Fibroblast of lung (primary cell): ENCODE measurements at regions not wholly inside any gene's neighbourhood (a gene's known extent, or its start where the extent isn't known, plus 50 kb on each side); places are given as distances from the start of the nearest gene placed in this dataset.

ENCODE experiments used
- DNase-seq, 2 donors: peaks; one replicate each; pipeline versions ENCODE4 v3.0.0 to v3.0.0-alpha.2; 2010; ENCODE audit warnings: low read depth in 2 of 2
- H2AFZ ChIP-seq: 2 replicates; pipeline ENCODE4 v1.5.1; 2012; ENCODE audit warnings: low read length, control low read depth, inconsistent platforms
- H3K27ac ChIP-seq: 2 replicates; pipeline ENCODE4 v1.5.1; 2011; ENCODE audit warnings: low read length, control low read depth; ENCODE audit not compliant: insufficient read depth
- H3K27me3 ChIP-seq: 2 replicates; pipeline ENCODE4 v1.5.1; 2011; ENCODE audit warnings: mild to moderate bottlenecking, low read length; ENCODE audit not compliant: control insufficient read depth, insufficient read depth
- H3K36me3 ChIP-seq: 2 replicates; pipeline ENCODE4 v1.5.1; 2011; ENCODE audit warnings: low read length; ENCODE audit not compliant: control insufficient read depth, insufficient read depth
- H3K4me1 ChIP-seq: 2 replicates; pipeline ENCODE4 v1.5.1; 2011; ENCODE audit warnings: low read length; ENCODE audit not compliant: control insufficient read depth, insufficient read depth; ENCODE audit errors: extremely low read depth
- H3K4me2 ChIP-seq: 2 replicates; pipeline ENCODE4 v1.5.1; 2011; ENCODE audit warnings: low read length, control low read depth; ENCODE audit not compliant: insufficient read depth; ENCODE audit errors: extremely low read depth
- H3K4me3 ChIP-seq, 4 experiments: fragments of 200-600 bp in 1 of 4; sonication (generic) in 1 of 4; replicated peaks in 1 of 4; 2 replicates each; pipeline ENCODE4 v1.5.1; 2011 to 2016; ENCODE audit warnings: low read length in 4 of 4, low read depth in 3 of 4, mild to moderate bottlenecking in 3 of 4, control low read depth in 2 of 4, inconsistent platforms in 1 of 4, mixed read lengths in 1 of 4; ENCODE audit not compliant: insufficient read depth in 1 of 4; ENCODE audit errors: control extremely low read depth in 1 of 4
- H3K79me2 ChIP-seq: 2 replicates; pipeline ENCODE4 v1.5.1; 2012; ENCODE audit warnings: mild to moderate bottlenecking, low read length, inconsistent platforms; ENCODE audit not compliant: control insufficient read depth, insufficient read depth
- H3K9ac ChIP-seq: 2 replicates; pipeline ENCODE4 v1.5.1; 2011; ENCODE audit warnings: mild to moderate bottlenecking, low read length, control low read depth; ENCODE audit not compliant: insufficient read depth
- H3K9me3 ChIP-seq: 2 replicates; pipeline ENCODE4 v1.5.1; 2012; ENCODE audit warnings: low read depth, low read length; ENCODE audit not compliant: control insufficient read depth, insufficient read depth
- H4K20me1 ChIP-seq: 2 replicates; pipeline ENCODE4 v1.5.1; 2011; ENCODE audit warnings: low read length; ENCODE audit not compliant: control insufficient read depth, insufficient read depth; ENCODE audit errors: extremely low read depth
- CTCF ChIP-seq, 2 donors: IDR thresholded peaks in 1 of 2; conservative IDR thresholded peaks in 1 of 2; 1 replicate in 1 of 2; 2 replicates in 1 of 2; pipeline ENCODE4 v1.5.1; 2011 to 2012; ENCODE audit warnings: low read length in 2 of 2, control low read depth in 1 of 2, inconsistent platforms in 1 of 2, low read depth in 1 of 2, mild to moderate bottlenecking in 1 of 2
- EZH2 ChIP-seq: IDR thresholded peaks from 2 replicates; pipeline ENCODE4 v1.5.1; 2012; ENCODE audit warnings: low read length, control low read depth, mild to moderate bottlenecking; ENCODE audit errors: missing control alignments

- Histone ChIP-seq H3K27me3 (no peaks in the 10 kb centered on the region), H3K9ac (no peak overlapping the region), H2AFZ (no peak overlapping the region), H4K20me1 (no peaks in the 10 kb centered on the region), H3K4me1 (no peaks in the 10 kb centered on the region), H3K4me2 (no peak overlapping the region), H3K27ac (no peak overlapping the region), H3K9me3 (no peaks in the 10 kb centered on the region), H3K79me2 (no peaks in the 10 kb centered on the region), H3K36me3 (no peaks in the 10 kb centered on the region), H3K4me3 (no peak overlapping the region)
- DNase-seq: no peak
- TF ChIP-seq EZH2: no peak
These were observed 1341.5 kb upstream of the IGFBP7 start for GRCh38 chr4:58451707-58452106.

- H3K4me3 ChIP-seq: no peak overlapping the region
- no peaks in the 10 kb centered on the region for H3K4me1 ChIP-seq
These were observed 1325.7 kb upstream of the IGFBP7 start for GRCh38 chr4:58435871-58436270.

DNA sequence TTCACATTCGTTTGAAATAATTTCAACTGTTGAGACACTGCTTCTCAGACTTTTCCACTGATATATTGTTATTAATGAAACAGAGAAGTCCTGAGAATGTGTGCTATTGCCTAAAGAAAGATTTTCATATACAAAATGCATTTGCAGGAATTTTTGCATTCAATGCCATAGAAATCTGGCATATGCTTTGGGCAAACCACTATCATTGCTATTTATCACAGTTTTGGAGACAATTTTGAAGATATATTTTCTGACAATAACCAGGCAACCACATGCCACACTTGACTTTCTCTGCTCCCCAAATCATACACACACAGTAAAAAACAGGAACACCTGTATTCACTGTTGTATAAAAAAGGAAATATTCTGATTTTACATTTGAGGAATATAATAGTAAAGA lies 1303.7 kb upstream of the IGFBP7 start:
- Histone ChIP-seq H2AFZ (no peak overlapping the region), H3K9ac (no peak overlapping the region), H4K20me1 (no peaks in the 10 kb centered on the region), H3K79me2 (no peaks in the 10 kb centered on the region), H3K4me2 (no peak overlapping the region), H3K27me3 (no peaks in the 10 kb centered on the region), H3K4me1 (no peaks in the 10 kb centered on the region), H3K36me3 (no peaks in the 10 kb centered on the region), H3K9me3 (no peaks in the 10 kb centered on the region), H3K27ac (no peak overlapping the region), H3K4me3 (no peak overlapping the region)
- TF ChIP-seq CTCF (conservative IDR thresholded peaks at IDR 0.05 in 1 of 2, IDR thresholded peaks at IDR 0.05 in 1 of 2; ENCODE audit: low read depth in 1 of 2, low read length in 2 of 2): no peak
- DNase-seq: no peak

More at GRCh38 chr4:58435871-58436270, 1325.7 kb upstream of the IGFBP7 start:
- H3K9me3 ChIP-seq: no peaks in the 10 kb centered on the region
- H3K9ac ChIP-seq: no peak overlapping the region
- H3K79me2 ChIP-seq: no peaks in the 10 kb centered on the region
- TF ChIP-seq CTCF (conservative IDR thresholded peaks at IDR 0.05 in 1 of 2, IDR thresholded peaks at IDR 0.05 in 1 of 2; ENCODE audit: low read depth in 1 of 2, low read length in 2 of 2) (no peak), EZH2 (no peak)
- H4K20me1 ChIP-seq: no peaks in the 10 kb centered on the region
- H2AFZ ChIP-seq: no peak overlapping the region
- no peaks in the 10 kb centered on the region for H3K36me3 ChIP-seq
- no peak overlapping the region for H3K4me2 ChIP-seq
- no peaks in the 10 kb centered on the region for H3K27me3 ChIP-seq
- no peak for DNase-seq
- H3K27ac ChIP-seq: no peak overlapping the region
